Renal cortex interstitium (tissue), 11 donors: ENCODE measurements at regions not wholly inside any gene's neighbourhood (a gene's known extent, or its start where the extent isn't known, plus 50 kb on each side); places are given as distances from the start of the nearest gene placed in this dataset.

Source experiments
- DNase-seq, 11 donors: peaks; one replicate each; pipeline ENCODE4 v3.0.0-alpha.2; 2013; ENCODE audit warnings: low read depth in 9 of 11, low spot score in 4 of 11; ENCODE audit errors: extremely low read depth in 1 of 11

DNA sequence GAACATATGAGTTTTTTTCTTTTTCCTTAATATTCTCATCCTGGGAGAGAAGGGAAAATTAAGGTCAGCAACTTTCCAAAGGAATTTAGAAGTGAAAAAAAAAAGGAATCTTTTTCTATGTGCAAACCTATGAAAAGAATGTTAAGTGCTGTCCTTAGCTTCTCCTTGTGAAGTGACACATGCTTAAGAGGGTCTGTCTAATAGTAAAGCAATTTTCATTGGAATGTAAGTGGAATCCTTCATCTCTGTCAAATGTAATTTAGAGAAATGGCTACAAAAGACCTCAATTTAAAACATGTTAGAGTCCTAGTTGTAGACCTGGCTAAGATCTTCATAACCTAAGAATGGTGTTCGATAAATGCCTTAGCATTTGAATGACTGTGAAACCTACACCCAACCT lies 117.4 kb upstream of the EPB41L3 start:
- no peak for DNase-seq

DNA sequence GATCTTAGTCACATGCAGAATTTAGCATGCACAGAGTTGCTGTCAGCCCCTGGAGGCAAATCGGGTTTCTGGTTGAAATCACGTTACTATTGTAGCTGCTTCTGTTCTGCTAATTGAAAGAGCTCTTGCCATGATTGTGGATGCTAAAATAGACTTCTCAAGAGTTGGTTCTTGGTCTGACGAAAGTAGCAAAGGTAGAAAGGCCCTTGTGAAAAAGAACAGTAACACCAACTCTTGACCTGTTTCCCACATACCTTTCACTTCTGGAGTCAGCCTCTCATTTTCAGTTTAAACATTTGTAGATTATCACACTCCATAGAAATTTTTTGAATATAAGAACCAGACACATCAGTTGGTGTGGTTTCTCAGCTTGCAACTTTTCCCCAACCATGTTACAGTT lies 110.0 kb upstream of the EPB41L3 start:
- DNase-seq: no peak

DNA sequence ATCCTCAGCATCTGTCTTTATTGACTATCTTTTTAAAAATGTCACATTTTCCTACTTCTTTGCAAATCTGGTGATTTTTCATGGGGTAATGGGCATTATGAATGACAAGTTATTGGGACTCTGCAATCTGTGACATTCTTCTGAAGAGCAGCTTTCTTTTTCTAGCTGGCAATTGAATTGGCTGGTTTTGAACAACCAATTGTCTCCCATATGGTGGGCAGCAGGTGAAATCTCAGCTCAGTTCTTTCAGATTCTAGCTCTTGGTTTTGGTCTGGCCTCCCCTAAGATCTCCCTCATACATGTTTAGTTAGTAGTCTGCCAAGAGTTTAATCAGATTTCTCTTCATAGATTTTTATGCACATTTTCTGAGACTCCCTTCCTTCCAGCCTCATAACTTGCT lies 107.9 kb upstream of the EPB41L3 start:
- no peak for DNase-seq

DNA sequence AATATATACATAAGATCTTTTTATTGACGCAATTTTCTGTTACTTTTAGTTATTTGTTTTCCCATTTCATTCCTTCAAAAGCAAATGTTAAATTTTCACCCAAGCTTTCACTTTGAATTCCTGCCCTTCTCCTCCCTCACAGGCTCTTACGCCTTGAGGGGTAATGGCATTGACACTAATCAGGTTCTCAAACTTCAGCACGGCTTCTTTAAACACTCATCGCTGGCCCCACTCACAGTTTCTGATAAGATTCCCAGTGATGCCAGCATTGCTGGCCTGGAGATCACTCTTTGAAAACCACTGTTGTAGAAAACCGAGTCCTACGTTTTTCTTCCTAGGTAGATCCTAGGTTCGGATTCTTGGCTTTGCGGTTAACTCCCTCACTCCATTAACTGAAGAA lies 105.6 kb upstream of the EPB41L3 start:
- no peak for DNase-seq

DNA sequence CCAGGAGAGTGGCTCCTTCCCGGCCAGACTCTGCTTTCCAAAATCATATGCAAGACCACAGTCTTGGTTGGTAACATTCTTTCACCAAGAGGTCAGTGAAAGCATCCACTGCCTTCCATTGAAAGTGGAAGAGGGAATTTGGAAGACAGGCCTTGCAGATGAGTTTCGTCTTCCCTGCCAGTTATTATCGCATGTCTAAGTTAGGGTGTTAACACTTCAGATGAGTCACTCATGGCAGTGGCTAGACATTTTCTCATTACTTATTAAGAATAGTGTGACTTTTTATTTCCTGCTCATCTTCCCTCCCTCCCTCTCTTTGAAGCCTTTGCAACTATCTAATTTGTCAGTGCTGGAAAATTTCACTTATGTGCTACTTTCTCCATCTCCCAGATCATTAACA lies 102.9 kb upstream of the EPB41L3 start:
- no peak for DNase-seq

DNA sequence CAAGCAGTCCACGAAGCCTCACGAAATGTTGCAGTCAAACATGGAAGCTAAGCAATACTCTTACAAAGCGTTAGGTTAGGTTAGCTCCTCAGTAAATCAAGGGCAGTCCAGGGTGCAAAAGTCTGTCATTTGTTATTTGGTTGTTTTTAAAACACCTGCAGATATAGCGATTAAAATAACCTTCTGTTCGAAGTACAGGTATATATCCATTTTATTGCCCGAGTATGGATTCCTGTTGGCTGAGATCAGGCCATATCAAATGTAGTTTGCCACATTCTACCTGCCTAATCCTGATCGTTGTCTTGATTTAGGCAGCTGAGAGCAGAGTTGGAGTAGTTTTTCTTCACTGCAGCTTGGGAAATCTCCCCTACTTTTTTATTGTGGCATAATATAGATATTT lies 99.5 kb upstream of the EPB41L3 start:
- DNase-seq: no peak

DNA sequence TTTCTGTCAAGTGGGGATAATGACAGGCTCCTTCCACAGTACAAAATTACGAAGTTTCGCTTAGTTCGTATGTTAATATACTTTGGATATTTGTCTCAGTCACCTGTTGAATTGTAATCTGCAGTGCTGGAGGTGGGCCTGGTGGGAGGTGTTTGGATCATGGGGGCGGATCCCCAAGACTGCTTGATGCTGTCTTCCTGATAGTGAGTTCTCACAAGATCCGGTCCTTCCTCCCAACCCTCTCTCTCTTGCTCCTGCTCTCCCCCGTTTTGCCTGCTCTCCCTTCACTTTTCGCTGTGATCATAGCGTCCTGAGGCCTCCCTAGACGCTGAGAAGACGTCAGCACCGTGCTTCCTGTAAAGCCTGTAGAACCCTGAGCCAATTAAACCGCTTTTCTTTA lies 97.1 kb upstream of the EPB41L3 start:
- no peak for DNase-seq

DNA sequence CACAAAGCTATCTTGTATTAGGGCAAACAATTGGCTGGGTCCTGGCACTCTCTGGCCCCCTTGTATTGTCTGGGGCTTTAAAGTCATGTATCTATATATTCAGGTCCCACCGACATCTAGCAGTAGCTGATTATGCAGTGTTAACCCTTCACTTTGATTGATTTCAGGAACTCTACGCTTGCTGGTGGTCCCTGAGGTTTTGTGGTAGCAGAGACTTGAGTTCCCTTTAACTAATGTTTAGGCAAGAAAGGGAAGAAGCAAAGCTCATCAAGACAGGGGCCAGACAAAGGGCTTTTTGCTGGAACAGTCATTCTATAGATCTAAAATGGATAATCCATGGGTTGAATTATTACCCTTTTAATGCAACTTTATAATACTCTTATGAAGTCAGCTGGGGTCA lies 95.3 kb upstream of the EPB41L3 start:
- DNase-seq: no peak

DNA sequence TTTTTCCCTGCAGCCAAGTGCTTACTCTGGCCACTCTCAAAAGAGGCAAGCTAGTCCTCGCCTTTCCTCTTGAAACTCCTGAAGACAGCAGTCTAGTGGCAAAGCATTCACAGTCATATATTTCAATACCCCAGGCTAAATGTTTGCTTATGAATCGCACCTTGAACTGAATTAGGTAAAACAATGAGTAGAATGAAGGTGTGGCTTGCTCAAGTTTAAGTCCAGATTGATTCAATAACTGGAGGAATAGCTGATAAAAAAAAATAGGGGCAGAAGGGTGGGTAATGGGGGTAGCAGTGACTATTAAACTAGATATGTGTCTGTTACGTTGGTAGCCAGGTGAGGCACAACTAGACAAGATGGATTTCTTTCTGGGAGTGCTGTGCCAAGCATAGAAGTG lies 88.2 kb upstream of the EPB41L3 start:
- DNase-seq: no peak

DNA sequence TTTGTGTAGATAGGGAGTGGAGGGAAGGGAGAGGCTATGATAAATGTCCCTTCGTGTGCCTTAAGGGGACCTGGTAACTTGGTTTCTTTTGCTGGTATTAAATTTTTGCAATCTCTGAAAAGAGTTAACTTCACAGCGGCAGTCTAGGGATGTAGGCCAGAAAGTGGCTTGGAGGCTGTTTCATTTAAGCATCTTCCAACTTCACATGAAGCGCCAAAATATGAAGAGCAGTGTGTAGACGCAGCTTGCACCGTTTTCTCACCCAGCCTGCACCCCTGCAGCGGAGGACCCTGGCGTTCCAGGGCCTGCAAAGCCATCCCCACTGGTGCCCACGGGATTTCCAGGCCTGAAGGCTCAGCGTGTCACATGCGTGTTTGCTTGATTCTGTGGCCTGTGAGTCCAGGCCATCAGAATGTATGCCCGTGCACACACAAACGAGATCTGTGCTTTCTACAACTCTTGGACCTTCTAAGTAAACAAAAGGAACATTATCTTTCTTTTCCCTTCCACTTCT lies 87.2 kb upstream of the EPB41L3 start:
- DNase-seq: peak in 1 of 11 donors; percentile 17

DNA sequence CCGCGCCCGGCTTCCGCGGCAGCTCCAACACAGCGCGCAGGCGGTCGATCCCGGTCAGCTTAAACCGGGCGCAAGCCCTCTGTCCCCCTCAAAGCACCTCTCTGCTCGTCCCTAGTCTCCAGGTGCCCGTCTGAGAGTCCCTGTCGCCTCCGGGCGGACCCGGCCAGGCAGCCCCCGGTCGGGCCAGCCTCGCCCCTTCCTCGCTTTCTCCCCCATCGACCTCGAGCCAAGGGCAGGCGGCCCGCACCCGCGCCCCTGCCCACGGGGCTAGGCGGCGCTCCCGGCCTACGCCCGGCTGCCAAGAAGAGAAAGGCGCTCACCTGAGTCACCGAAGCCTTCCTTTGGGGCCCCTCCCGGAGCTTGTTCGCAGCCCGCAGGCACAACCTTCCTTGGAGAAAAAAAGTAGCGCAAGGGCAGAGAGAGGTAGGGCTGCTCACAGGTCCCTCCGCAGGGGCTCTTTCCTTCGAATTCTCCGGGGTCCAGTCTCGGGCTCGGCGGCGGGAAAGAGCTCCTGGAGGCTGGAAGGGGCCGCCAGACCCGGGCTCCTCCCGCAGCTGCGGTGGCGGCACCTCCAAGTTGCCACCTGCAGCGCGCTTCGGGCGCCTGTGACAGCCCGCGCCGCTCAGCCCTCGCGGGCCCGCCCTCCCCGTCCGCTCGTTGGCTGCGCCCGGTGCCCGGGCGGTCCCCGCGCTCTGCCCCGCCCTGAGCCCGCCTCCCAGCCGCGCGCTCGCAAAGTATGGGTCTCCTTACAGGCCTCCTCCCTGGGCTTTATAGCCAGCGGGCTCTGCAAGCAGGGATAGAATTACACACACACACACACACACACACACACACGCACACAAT lies 86.5 kb upstream of the EPB41L3 start:
- peak in 9 of 11 donors; percentile 33 to 80 (median 68) for DNase-seq

DNA sequence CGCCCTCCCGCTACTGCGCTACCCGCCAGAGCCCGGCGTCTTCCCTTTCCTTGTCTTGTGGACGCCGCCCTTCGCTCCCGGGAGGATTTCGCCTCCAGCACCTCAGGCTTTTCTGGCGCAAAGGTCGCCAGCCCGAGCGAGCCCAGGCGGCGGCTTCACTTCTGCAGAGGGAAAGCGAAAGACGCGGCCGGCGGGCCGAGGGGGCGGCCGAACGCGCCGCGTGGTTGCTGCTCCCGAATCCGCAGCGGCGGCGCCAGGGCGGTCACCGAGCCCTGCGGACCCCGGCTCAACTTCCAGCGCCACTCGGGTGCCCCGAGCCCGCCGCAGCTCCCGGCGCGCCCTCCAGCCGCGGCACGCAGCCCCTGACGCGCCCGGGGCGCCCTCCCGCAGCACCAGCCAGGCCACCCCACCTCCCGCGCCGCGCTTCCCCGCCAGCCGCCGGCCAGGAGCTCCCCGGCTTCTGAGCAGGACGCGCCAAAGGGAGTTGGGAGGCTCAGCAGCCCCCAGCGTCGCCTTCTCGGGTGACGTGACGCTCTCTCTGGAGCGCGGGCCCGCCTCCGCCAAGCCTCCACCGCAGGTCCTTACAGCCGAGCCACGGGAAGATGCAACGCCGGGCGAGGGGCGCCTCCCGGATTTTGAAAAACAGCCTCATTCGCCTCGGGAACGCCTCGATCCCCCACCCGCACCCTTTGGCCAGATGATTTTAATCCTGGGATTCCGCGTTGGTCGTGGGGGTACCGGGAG lies 84.9 kb upstream of the EPB41L3 start:
- peak in 8 of 11 donors; percentile 13 to 43 (median 29) for DNase-seq

DNA sequence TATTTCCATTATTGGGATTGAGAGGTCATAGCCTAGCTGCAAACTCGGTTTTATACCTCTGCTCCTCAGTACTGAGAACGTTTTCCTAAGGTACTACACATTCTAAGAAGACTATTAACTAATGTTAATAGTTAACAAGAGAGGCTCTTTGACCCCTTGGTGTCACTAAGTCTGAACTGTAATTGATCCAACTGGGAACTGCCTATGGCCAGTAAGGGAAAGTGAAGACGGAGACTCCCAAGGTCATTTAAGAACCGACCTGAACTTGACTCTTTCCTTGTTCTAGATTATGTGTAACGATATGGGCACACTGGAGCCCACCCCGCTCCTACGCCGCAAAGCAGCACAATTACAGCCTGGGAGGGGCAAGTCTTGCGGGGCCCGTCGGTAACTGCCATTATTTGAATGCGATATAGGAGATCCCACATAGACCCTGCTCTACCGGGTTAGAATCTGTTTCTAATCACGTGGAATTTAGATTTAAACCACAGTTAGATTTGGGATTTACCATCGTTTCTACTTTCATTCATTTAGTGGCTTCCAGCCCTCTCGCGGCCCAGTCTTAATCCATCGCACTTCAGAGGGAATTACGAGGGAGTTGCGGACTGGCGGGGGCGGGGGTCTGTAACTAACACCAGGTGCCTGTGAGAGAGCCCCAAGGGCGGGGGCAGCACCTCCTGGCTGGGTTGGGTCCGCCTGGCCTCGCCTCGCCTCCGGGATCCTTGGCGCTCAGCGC lies 84.1 kb upstream of the EPB41L3 start:
- peak in 5 of 11 donors; percentile 1 to 22 (median 9) for DNase-seq

DNA sequence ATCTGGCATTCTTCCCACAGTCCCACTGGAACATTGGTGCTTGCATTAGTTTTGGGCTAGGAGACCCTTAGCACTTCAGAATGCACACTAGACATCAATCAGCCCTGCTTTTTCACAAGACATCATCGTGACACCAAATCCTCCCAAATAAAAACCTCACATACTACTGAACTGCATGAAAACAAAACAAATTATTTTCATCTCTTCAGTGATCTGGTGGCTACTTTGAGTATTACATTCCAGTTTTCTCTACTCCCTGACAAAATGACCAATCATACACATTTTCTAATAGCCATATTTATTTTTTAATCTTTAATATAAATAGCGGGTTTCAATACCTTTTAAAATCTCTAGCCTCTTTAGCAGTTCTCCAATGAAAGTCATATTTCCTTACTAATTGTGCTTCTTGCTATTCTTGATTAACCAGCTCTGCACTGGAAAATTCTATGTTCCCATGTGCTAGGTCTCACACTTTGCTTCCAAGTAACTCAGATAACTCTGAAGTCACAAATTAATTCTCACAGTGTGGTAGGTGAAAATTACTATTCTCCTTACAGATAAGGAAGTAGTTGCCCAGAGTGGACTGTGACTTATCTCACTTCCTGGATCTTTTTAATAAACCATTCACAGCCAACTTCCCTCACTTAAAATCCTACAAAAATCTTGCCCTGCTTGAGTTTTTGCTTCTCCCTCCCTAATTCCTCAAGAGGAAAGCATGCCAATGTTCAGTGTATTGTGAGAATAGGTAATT lies 82.5 kb upstream of the EPB41L3 start:
- no peak for DNase-seq

DNA sequence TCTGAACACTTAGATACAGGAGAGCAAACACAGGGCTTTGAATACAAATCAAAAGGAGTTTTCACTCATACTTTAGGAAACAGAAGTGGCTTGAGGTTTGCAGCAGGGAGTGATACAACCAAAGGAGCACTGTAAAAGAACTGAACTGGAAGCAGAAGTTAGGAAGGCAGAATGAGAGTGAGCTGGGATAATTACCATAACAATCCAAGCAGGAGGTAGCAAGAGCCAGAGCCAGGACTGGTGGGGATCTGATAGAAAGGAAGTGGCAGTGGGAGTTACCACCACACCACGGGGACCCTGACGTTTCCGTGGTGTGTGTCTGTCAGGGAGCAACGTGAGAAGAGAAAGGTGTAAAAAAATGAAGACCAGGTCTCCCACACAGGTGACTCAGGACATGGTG lies 81.3 kb upstream of the EPB41L3 start:
- DNase-seq: no peak

DNA sequence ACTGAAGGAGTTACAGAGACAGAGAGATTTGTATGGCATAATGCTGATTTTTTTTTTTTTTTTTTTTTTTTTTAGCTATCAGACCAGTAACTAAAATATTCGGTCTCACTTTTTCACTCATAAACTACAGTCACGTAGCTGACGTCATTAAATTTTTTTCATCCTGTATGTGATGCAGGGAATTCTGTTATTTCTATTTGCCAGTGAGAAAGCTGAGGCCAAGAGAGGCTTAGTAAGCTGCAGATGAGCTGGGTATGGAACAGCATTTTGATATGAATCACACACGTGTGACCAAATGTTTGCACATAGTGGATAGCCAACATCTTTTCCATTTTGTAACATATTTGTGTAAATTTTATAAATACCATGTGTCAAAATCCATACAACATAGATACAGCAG lies 79.1 kb upstream of the EPB41L3 start:
- DNase-seq: no peak

DNA sequence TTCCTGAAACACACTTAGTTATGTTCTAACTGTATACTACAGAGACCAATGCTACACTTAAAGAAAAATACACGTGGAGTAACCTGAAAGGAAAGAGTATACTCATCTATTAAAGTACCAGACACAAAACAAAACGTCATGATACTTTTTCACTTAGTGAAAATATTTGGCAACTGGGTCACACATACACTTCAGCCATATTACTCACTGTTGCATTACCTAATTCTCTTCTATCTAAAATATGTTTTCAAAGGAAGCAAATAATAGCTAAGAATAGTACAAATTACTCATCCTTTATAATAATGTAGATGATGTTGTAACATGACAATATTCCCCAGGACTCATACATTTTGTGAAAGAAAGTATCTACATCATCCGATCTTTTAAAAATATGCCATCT lies 76.5 kb upstream of the EPB41L3 start:
- no peak for DNase-seq

DNA sequence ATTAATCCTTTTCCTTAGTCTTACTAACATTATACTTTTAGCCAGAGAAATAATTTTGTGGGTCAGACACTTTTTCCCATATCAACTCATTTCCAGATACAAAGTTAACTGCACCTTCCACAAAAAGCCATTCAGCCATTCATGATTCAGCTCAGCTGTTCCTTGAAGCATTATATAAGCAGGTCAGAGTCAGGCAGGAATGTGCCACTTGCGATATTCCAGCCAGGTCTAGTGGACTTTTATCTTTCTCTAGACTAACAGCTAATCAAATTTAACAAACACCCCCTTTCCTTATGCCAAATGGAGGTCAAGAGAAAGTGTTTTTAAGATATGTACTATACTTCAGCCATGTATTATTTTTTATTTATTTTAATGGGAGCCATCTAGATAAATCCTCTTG lies 75.6 kb upstream of the EPB41L3 start:
- no peak for DNase-seq

DNA sequence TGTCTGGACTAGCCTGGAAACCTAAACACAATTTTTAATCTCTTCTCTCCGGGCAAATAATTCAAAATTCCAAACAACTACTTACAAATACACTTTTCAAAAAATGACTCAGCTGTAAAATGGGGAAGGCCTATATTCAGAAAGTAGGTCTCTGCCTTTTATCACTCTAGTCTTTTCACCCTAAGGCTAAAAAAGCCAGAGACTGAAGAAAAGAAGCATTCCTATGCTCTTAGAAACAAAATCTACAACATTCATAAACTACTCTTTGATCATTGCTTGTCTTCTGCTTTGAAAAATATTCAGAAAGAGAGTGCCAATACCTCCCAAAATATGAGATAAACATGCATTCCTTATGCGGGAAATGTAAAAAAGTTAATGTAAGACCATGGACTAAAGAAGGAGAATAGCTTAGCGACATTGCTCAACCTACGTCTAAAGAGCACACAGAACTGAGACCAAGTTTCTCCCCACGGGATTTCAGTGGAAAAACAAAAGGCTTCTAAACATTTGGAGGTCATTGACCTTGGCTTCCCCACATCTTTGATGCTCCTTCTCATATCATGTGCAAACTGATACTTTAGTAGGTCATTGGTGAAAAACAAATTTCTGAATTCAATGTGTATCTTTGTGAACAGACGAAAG lies 74.4 kb upstream of the EPB41L3 start:
- DNase-seq: no peak
